Activated T-helper 17 cell treated with anti-CD3 and anti-CD28 coated beads, Interleukin-2, amount 50 U/mL, for 72 hours (primary cell): ENCODE measurements at regions not wholly inside any gene's neighbourhood (a gene's known extent, or its start where the extent isn't known, plus 50 kb on each side); places are given as distances from the start of the nearest gene placed in this dataset.

Experiments
- ATAC-seq: fragments of 150-1000 bp; cut with Tn5 transposase; replicated peaks from 2 replicates; pipeline ENCODE4 v1.10.0; 2021; ENCODE audit warnings: mild to moderate bottlenecking, moderate library complexity
- H3K27ac Mint-ChIP-seq: one replicate; pipeline ENCODE4 v1.8.0; 2022; ENCODE audit warnings: mixed read lengths
- H3K27me3 Mint-ChIP-seq: one replicate; pipeline ENCODE4 v1.8.0; 2022; ENCODE audit warnings: mixed read lengths
- H3K36me3 Mint-ChIP-seq: one replicate; pipeline ENCODE4 v1.8.0; 2022; ENCODE audit warnings: low read depth, mild to moderate bottlenecking, mixed read lengths
- H3K4me1 Mint-ChIP-seq: one replicate; pipeline ENCODE4 v1.8.0; 2022; ENCODE audit warnings: mixed read lengths
- H3K4me3 Mint-ChIP-seq: one replicate; pipeline ENCODE4 v1.8.0; 2022; ENCODE audit warnings: mild to moderate bottlenecking, mixed read lengths
- H3K9me3 Mint-ChIP-seq: one replicate; pipeline ENCODE4 v1.8.0; 2022; ENCODE audit warnings: mixed read lengths

DNA sequence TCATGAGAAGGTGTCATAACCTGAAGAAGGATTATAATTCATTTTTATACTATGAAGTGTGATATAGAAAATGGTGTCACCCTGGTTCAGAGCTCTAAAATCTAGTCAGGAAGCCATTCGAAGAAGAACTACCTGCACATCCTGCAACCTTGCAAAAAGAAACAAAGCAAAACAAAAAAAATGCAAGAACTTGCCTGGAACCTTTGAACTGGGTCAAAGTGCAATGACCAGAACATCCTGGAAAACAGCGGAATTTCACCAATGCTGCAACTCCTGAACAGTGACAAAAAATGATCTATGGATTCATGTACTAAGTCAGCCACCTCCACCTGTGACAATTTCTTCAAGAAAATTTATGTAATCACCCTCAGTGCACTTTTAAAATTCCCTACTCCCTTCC, 1083.3 kb upstream of the GYPC start:
- Mint-ChIP-seq H3K36me3 (no peaks in the 10 kb centered on the region), H3K4me3 (no peak overlapping the region), H3K4me1 (no peaks in the 10 kb centered on the region), H3K27ac (no peak overlapping the region), H3K9me3 (peaks cover 22% of the 10 kb centered on the region), H3K27me3 (no peaks in the 10 kb centered on the region)
- ATAC-seq = no peak

DNA sequence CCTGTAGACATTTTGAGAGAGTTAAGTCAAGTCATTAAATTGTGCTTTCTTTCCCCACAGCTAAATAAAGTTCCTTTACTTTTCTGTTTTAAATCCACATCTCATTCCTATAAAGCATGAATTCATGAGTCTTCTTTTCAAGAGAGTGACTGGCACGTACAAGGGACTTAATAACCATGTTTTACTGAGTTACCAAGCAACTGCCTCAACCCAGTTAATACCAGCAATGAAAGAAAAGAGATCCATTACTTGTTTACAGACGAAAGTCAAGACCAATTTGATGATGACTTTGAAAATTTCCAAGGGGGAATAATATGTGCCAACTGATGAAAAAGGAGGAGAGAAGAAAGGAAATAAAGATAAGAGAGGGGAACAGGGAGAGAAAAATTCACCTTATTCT, 1082.5 kb upstream of the GYPC start:
- Mint-ChIP-seq H3K27me3 (no peaks in the 10 kb centered on the region), H3K4me1 (no peaks in the 10 kb centered on the region), H3K9me3 (peaks cover 18% of the 10 kb centered on the region), H3K36me3 (no peaks in the 10 kb centered on the region), H3K4me3 (no peak overlapping the region), H3K27ac (no peak overlapping the region)
- no peak for ATAC-seq

DNA sequence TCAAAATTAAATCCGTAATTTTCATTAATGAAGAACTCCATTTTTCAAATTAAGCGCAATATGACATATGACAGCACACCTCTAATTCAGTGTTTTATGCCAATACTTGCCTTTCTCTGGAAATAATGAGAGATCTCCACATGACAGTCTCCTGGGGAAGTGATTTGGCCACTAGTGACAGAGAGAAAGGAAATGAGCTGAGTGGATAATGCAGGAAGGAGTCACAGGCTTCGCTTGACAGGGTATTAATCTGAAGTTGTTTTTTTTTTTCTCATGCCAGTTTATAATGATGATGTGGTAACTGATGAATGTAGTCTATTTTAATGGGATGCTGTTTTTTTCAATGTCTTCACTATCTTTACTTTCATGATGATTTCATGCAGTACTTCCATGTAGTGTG, 1079.4 kb upstream of the GYPC start:
- H3K9me3 Mint-ChIP-seq = peaks cover 14% of the 10 kb centered on the region
- no peak overlapping the region for H3K4me3 Mint-ChIP-seq
- H3K36me3 Mint-ChIP-seq = no peaks in the 10 kb centered on the region
- no peaks in the 10 kb centered on the region for H3K4me1 Mint-ChIP-seq
- no peak overlapping the region for H3K27ac Mint-ChIP-seq
- no peaks in the 10 kb centered on the region for H3K27me3 Mint-ChIP-seq
- no peak for ATAC-seq

DNA sequence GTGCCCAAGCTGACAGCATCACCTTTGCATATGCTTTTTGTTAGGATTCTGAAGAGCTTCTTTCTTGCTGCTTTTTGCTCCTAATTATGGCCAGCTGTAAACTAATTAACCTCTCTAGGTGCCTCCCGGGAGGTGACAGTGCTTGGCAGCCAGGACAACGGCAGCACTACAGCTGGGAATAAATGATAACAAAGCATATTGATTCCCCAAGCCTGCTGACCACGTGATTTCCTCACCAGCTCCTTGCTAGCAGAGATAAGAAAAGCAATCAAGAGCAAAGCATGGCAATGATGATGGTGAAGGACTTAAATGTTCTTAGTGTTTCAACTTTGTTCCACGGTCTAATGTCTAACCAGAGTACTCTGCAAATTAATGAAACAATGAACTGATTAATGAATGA, 1074.4 kb upstream of the GYPC start:
- no peaks in the 10 kb centered on the region for H3K36me3 Mint-ChIP-seq
- ATAC-seq = no peak
- peaks cover 4% of the 10 kb centered on the region for H3K9me3 Mint-ChIP-seq
- no peaks in the 10 kb centered on the region for H3K4me1 Mint-ChIP-seq
- H3K4me3 Mint-ChIP-seq = no peak overlapping the region
- no peaks in the 10 kb centered on the region for H3K27me3 Mint-ChIP-seq
- no peak overlapping the region for H3K27ac Mint-ChIP-seq

DNA sequence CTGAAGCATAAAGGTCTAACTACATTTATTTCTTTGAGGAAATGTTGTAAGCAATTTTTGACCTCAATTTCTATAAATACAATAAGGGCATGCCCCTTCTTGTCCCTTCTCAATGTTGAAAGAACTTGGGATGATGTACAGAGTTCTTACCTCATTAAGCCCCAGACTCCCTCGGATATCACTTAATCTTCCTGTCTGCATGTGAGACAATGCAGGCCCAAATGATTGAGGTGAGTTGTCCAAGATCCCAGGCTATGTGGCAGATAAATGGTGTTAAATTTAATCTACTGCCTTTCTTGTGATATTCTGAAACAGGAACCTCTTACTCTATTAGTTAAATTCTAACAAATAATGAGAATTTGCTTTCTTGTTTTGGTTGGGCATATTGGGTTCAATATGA, 1073.4 kb upstream of the GYPC start:
- ATAC-seq = no peak
- H3K27ac Mint-ChIP-seq = no peak overlapping the region

DNA sequence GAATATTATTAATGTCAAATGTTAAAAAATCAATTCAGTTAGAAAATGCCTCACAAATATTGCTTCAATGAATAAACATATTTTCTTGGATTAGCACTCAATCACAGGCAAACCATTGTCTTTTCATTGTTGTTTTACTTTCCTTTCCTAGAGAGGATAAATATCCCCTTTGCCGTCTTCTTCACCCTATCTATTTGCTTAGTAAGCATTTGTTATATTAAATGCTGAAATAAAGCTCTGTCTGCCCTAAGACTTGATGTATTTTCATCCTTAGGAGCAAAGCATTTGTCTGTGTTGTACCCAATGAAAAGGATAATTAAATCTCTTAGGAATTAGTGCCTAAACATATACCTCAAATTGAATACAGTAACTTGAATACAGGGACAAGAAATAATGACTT, 1071.2 kb upstream of the GYPC start:
- ATAC-seq = no peak
- Mint-ChIP-seq H3K27ac (no peak overlapping the region), H3K4me1 (no peaks in the 10 kb centered on the region), H3K4me3 (no peak overlapping the region), H3K27me3 (no peaks in the 10 kb centered on the region), H3K36me3 (no peaks in the 10 kb centered on the region), H3K9me3 (peaks cover 4% of the 10 kb centered on the region)

More for the DNA sequence above, 1073.4 kb upstream of the GYPC start:
- H3K4me1 Mint-ChIP-seq = no peaks in the 10 kb centered on the region
- no peaks in the 10 kb centered on the region for H3K27me3 Mint-ChIP-seq
- no peaks in the 10 kb centered on the region for H3K36me3 Mint-ChIP-seq
- H3K4me3 Mint-ChIP-seq = no peak overlapping the region
- no peaks in the 10 kb centered on the region for H3K9me3 Mint-ChIP-seq

DNA sequence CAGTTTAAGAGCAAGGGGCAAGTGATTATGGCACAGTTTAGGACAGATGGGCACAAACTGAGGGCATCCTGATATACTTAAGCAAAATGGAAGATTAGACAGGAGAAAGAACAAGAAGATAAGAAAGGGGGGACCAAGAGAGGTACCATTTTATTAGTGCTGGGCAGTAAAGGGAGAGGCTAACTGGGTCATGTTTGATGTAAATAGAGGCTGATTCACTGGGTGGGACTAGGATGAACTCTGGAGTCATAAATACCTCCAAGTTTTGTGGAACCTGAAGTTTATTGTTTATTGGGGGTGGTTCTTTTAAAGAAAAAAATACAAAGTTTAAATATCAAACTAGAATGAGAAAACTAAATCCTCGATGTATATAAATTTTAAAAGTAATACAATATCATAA, 1067.2 kb upstream of the GYPC start:
- Mint-ChIP-seq H3K27ac (no peak overlapping the region), H3K27me3 (no peaks in the 10 kb centered on the region), H3K36me3 (no peaks in the 10 kb centered on the region), H3K9me3 (peaks cover 18% of the 10 kb centered on the region), H3K4me3 (no peak overlapping the region), H3K4me1 (no peaks in the 10 kb centered on the region)
- no peak for ATAC-seq

DNA sequence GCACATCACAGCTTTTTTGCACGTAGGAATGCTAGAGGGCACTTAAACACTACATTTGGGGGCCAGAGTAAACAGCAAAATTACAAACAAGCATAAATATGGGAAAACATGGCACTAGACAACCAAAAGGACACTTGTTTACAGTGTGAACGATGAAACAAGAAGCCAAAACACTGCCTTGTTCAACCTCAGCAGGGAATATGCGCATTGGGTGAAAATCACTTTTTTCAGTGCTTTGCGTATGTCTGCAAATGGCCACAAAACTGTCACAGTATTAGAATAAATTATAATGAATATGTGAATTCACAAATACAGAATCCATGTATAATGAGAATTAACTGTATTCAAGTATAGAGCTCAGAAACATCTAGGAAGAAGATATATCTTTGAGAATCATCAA, 1064.0 kb upstream of the GYPC start:
- peaks cover 22% of the 10 kb centered on the region for H3K9me3 Mint-ChIP-seq
- no peak overlapping the region for H3K27ac Mint-ChIP-seq
- no peaks in the 10 kb centered on the region for H3K4me1 Mint-ChIP-seq
- H3K36me3 Mint-ChIP-seq = no peaks in the 10 kb centered on the region
- no peak overlapping the region for H3K4me3 Mint-ChIP-seq
- H3K27me3 Mint-ChIP-seq = no peaks in the 10 kb centered on the region
- no peak for ATAC-seq

DNA sequence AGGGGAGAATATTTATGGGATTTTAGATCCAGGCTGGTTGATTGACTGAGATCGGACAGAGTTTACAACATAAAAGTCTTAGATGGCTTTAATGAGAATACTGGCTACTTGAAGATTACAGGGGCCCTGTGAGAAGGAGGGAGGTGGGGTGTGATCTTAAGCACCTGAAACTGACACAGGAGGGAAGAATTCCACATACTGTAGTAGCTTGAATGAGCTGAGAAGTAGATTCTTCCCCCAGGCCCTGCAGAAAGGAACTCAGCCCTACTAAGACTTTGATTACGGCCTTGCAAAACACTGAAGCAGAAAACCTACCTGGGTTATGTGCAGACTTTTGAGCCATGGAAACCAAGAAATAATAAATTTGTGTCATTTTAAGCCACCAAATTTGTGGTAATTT, 1062.9 kb upstream of the GYPC start:
- no peaks in the 10 kb centered on the region for H3K27me3 Mint-ChIP-seq
- no peaks in the 10 kb centered on the region for H3K4me1 Mint-ChIP-seq
- ATAC-seq = no peak
- H3K27ac Mint-ChIP-seq = no peak overlapping the region
- no peak overlapping the region for H3K4me3 Mint-ChIP-seq
- H3K9me3 Mint-ChIP-seq = peaks cover 22% of the 10 kb centered on the region
- H3K36me3 Mint-ChIP-seq = no peaks in the 10 kb centered on the region

DNA sequence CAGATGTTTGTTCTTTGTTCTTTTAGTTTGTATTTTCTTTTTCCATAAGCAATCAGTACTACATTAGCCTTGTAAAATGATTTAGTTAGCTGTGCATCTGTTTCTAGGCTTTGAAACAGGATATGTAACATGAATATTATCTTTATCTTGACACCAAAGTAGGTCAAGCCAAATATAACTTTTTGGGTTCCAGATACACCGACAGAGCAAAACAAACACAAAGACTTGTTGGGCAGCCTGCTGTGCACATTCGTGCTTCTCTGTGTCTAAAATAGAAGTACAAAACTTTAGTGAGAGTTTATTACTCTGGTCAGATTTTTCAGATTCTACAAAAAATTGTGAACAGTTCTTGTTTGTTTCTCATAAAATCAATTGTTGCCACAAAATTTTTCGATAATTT, 1059.3 kb upstream of the GYPC start:
- no peaks in the 10 kb centered on the region for H3K4me1 Mint-ChIP-seq
- no peak overlapping the region for H3K27ac Mint-ChIP-seq
- no peak overlapping the region for H3K4me3 Mint-ChIP-seq
- ATAC-seq = no peak
- H3K36me3 Mint-ChIP-seq = no peaks in the 10 kb centered on the region
- H3K27me3 Mint-ChIP-seq = no peaks in the 10 kb centered on the region
- peaks cover 17% of the 10 kb centered on the region for H3K9me3 Mint-ChIP-seq

DNA sequence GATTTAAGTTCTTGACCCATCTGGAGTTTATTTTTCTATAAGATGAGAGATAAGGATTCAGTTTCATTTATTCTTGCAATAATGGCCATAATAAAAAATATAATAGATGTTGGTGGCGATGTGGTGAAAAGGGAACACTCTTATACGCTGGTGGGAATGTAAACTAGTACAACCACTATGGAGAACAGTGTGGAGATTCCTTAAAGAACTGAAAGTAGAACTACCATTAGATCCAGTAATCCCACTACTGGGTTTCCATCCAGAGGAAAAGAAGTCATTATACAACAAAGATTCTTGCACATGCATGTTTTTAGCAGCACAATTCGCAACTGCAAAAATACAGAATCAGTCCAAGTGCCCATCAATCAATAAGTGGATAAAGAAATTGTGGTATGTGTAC, 1040.5 kb upstream of the GYPC start:
- Mint-ChIP-seq H3K36me3 (no peaks in the 10 kb centered on the region), H3K27ac (no peak overlapping the region), H3K27me3 (no peaks in the 10 kb centered on the region), H3K4me3 (no peak overlapping the region), H3K9me3 (peaks cover 5% of the 10 kb centered on the region), H3K4me1 (no peaks in the 10 kb centered on the region)
- ATAC-seq = no peak

DNA sequence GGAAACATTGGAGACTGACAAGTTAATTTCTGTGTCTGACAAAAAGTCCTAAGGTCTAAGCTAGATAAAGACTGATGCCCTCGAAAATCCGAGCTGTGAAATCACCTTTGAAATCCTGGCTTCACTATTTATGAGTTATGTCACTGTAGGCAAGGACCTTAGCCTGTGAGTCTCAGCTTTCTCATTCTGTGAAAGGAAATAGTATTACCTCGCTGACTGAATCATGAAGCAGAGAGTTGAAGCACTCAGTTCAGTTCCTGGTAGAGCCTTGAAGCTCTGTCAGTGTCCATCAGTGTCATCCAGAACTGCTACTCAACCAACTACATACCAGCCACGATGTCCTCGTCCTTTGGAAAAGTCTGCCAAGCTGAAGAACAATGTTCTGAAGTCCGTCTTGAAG, 1025.6 kb upstream of the GYPC start:
- H3K27ac Mint-ChIP-seq = no peak overlapping the region
- peaks cover 31% of the 10 kb centered on the region for H3K9me3 Mint-ChIP-seq
- no peak overlapping the region for H3K4me3 Mint-ChIP-seq
- H3K36me3 Mint-ChIP-seq = no peaks in the 10 kb centered on the region
- no peaks in the 10 kb centered on the region for H3K4me1 Mint-ChIP-seq
- no peak for ATAC-seq
- H3K27me3 Mint-ChIP-seq = no peaks in the 10 kb centered on the region

DNA sequence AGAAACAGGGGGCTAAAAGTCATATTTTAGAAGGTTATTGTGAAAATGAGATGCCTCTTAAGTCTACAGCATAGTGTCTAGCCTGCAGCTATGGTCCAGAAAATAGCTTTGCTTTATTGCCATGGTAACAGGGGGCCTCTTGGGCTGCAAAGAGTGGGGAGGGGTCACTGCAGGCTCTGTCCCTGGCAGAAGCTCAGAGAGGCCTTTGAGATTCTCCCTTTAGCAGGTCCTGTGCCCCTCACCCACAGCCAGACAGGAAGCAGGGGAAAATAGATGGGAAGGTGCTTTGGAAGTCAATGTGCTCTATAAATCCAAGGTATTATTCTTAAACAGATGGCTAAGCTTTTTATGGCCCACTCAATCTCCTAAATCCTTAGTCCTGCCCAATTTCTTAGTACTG, 1021.3 kb upstream of the GYPC start:
- Mint-ChIP-seq H3K4me3 (no peak overlapping the region), H3K27me3 (no peaks in the 10 kb centered on the region), H3K36me3 (no peaks in the 10 kb centered on the region), H3K27ac (no peak overlapping the region), H3K9me3 (peaks cover 20% of the 10 kb centered on the region), H3K4me1 (no peaks in the 10 kb centered on the region)
- no peak for ATAC-seq

DNA sequence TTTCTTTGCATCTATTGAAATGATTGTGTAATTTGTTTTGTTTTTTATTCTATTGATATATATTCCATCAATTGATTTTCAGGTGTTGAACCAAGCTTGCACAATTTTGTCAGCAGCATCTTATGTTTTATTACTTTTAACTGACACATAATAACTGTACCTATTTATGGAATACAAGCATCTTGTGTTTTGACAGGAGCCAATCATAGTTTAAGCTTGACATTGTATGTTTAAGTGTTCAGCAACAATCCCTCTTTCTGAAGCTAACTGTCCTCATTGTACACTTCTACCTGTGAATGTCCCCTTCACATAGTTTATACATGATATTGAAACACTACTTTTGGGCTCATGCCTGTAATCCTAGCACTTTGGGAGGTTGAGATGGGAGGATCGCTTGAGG, 1017.6 kb upstream of the GYPC start:
- Mint-ChIP-seq H3K4me1 (no peaks in the 10 kb centered on the region), H3K36me3 (no peaks in the 10 kb centered on the region), H3K9me3 (peaks cover 4% of the 10 kb centered on the region), H3K27me3 (no peaks in the 10 kb centered on the region), H3K4me3 (no peak overlapping the region), H3K27ac (no peak overlapping the region)
- ATAC-seq = no peak

DNA sequence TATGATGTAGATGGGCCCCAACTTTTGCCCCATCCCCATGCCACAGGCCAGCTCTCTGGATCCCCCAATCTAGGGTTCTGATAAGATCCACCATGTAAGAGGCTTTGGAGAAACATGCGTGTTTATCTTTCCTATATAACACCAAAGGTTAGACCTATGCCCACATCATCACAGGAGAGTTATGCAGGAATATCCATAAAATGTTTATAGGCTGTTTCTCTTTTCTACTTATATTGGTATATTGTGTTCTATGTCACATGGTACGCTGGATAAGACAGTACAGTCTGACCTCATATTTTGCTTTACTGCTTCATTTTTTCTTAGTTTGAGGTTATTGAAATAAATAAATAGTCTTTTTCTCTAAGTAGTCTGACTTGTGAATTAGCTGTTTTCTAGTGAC, 1013.9 kb upstream of the GYPC start:
- Mint-ChIP-seq H3K27me3 (no peaks in the 10 kb centered on the region), H3K4me1 (no peaks in the 10 kb centered on the region), H3K9me3 (no peaks in the 10 kb centered on the region), H3K4me3 (no peak overlapping the region), H3K27ac (no peak overlapping the region), H3K36me3 (no peaks in the 10 kb centered on the region)
- ATAC-seq = no peak

DNA sequence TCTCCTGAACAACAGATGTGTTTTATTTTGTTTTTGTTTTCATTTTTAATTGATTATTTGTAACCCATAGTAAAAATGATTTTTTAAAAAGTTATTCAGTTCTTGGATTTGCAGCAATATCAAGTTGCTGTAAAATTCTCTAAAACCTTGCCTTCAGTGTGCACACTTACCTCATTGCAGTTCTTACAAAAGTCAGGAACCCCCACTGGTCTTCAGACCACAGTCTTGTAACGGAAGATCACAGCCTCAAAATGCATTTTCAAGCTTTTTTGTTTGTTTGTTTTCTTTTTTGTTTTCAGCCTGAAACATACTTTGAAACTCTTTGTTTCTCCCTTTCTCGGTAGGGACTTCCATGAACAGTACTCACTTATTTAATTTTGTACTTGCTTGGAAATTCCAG, 1012.8 kb upstream of the GYPC start:
- no peaks in the 10 kb centered on the region for H3K36me3 Mint-ChIP-seq
- ATAC-seq = no peak
- no peaks in the 10 kb centered on the region for H3K4me1 Mint-ChIP-seq
- H3K27me3 Mint-ChIP-seq = no peaks in the 10 kb centered on the region
- no peak overlapping the region for H3K4me3 Mint-ChIP-seq
- H3K27ac Mint-ChIP-seq = no peak overlapping the region
- H3K9me3 Mint-ChIP-seq = no peaks in the 10 kb centered on the region
